ENCODE measurements at regions not wholly inside any gene's neighbourhood (a gene's known extent, or its start where the extent isn't known, plus 50 kb on each side); places are given as distances from the start of the nearest gene placed in this dataset.
"Not testable (repeated sequence)": the region's sequence is repeated elsewhere in the genome, so short reads cannot be mapped to it uniquely, and the experiment has no call there.

DNA sequence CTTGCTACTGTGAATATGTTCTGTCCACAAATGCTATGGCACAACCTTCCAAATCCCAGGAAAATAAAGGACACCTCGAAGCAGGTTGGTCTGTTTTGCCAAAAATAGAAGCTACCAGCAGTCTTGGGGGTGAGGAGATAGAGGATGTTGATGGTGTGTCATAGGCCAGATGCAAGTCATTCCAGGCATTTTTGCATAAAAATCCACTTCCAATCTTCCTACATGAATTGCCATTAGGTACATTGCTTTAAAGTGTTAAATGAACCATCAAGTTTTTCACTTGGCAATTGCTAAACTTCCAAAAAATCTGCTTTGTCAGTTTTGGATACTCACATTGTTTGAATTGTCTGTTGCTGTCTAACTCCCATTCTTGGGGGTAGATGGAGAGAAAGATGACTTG, 295.4 kb downstream of the MYCN start:
- no peaks in the 10 kb centered on the region for H3K27me3 ChIP-seq (ENCODE audit: insufficient read depth, low read length)
- no peak overlapping the region for H3K23ac ChIP-seq (ENCODE audit: insufficient read length, low read depth, low read length)
- H2BK15ac ChIP-seq (ENCODE audit: low read depth, low read length): no peak overlapping the region
- H3K14ac ChIP-seq (ENCODE audit: insufficient read depth, low read length): no peak overlapping the region
- H3K56ac ChIP-seq (ENCODE audit: insufficient read length, low read depth, low read length): no peak overlapping the region
- H2BK120ac ChIP-seq (ENCODE audit: low read depth, low read length, poor library complexity, severe bottlenecking): no peak overlapping the region
- no peaks in the 10 kb centered on the region for H4K20me1 ChIP-seq (ENCODE audit: control insufficient read depth, insufficient read depth, insufficient read length)
- no peak overlapping the region for H2AK5ac ChIP-seq (ENCODE audit: insufficient read length, low read length)
- no peak overlapping the region for H3K9ac ChIP-seq (ENCODE audit: extremely low read depth, insufficient read length, low read length)
- H3K9me3 ChIP-seq (ENCODE audit: control insufficient read depth, low read depth, low read length): no peaks in the 10 kb centered on the region
- Mint-ChIP-seq H3K9me3 (peaks cover 0 to 2% of the 10 kb centered on the region in 2 experiments; a peak in 2 of 5 replicates), H3K4me1 (peaks cover 22 to 30% of the 10 kb centered on the region in 2 experiments), H3K27me3 (ENCODE audit: low read depth) (0 out of 2 replicates have a peak, but pooled peaks cover 1% of the 10 kb centered on the region), H3K4me3 (peak overlapping the region; percentile 66 to 80; a peak in 4 of 5 replicates), H3K27ac (peak overlapping the region in 1 of 3 experiments; percentile 97; a peak in 3 of 7 replicates), H3K36me3 (ENCODE audit: insufficient read depth in 1 of 3, low read depth in 3 of 3) (no peaks in the 10 kb centered on the region)
- no peak overlapping the region for H3K4ac ChIP-seq (ENCODE audit: low read depth, low read length)
- no peak overlapping the region for H4K5ac ChIP-seq (ENCODE audit: insufficient read length, low read depth, low read length)
- DNase-seq: no peak
- H2AFZ ChIP-seq (ENCODE audit: low read length): no peak overlapping the region
- H2BK20ac ChIP-seq (ENCODE audit: low read depth, low read length, poor library complexity, severe bottlenecking): no peak overlapping the region
- H3K18ac ChIP-seq (ENCODE audit: insufficient read length, low read depth, low read length): no peak overlapping the region
- WGBS (ENCODE audit: extremely low coverage, insufficient read length, low lambda C conversion rate): no CpG with 5 or more reads among the region's 1 CpG
- H4K91ac ChIP-seq (ENCODE audit: insufficient read length, low read depth, low read length): no peak overlapping the region
- no peak overlapping the region for H3K4me2 ChIP-seq (ENCODE audit: insufficient read depth, insufficient read length, low read length)
- H2BK5ac ChIP-seq (ENCODE audit: insufficient read length, low read length): no peak overlapping the region
- no peaks in the 10 kb centered on the region for H3K23me2 ChIP-seq (ENCODE audit: insufficient read length, low read depth, low read length, poor library complexity, severe bottlenecking)
- TF ChIP-seq, protein P1, sequence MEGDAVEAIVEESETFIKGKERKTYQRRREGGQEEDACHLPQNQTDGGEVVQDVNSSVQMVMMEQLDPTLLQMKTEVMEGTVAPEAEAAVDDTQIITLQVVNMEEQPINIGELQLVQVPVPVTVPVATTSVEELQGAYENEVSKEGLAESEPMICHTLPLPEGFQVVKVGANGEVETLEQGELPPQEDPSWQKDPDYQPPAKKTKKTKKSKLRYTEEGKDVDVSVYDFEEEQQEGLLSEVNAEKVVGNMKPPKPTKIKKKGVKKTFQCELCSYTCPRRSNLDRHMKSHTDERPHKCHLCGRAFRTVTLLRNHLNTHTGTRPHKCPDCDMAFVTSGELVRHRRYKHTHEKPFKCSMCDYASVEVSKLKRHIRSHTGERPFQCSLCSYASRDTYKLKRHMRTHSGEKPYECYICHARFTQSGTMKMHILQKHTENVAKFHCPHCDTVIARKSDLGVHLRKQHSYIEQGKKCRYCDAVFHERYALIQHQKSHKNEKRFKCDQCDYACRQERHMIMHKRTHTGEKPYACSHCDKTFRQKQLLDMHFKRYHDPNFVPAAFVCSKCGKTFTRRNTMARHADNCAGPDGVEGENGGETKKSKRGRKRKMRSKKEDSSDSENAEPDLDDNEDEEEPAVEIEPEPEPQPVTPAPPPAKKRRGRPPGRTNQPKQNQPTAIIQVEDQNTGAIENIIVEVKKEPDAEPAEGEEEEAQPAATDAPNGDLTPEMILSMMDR (conservative IDR thresholded peaks at IDR 0.05): no peak
- H3T11ph ChIP-seq (ENCODE audit: low read length): no peak overlapping the region
- no peaks in the 10 kb centered on the region for H3K79me2 ChIP-seq (ENCODE audit: insufficient read depth, low read length)
- H3K4me1 ChIP-seq (ENCODE audit: insufficient read depth, low read length): peaks cover 7% of the 10 kb centered on the region; the same call in 1 of the 2 replicates
- H4K8ac ChIP-seq (replicated peaks; ENCODE audit: insufficient read length, low read depth, low read length): no peak overlapping the region
- H2BK12ac ChIP-seq (ENCODE audit: insufficient read length, low read depth, low read length): no peak overlapping the region
- H3K27ac ChIP-seq (ENCODE audit: insufficient read length, low read depth, low read length): no peak overlapping the region
- no peaks in the 10 kb centered on the region for H3K79me1 ChIP-seq (ENCODE audit: insufficient read depth, low read depth, low read length, poor library complexity, severe bottlenecking)

GRCh38 chr2:16235291-16235690, 294.9 kb downstream of the MYCN start:
- H3K4me2 ChIP-seq (ENCODE audit: insufficient read depth, insufficient read length, low read length): not testable (repeated sequence)
- H3K4me3 Mint-ChIP-seq: peak overlapping the region; percentile 66 to 80

More at GRCh38 chr2:16235291-16235690, 294.9 kb downstream of the MYCN start:
- H3K18ac ChIP-seq (ENCODE audit: insufficient read length, low read depth, low read length); H2BK15ac ChIP-seq (ENCODE audit: low read depth, low read length); H2BK12ac ChIP-seq (ENCODE audit: insufficient read length, low read depth, low read length); H3K23ac ChIP-seq (ENCODE audit: insufficient read length, low read depth, low read length); H3K56ac ChIP-seq (ENCODE audit: insufficient read length, low read depth, low read length); H2AK5ac ChIP-seq (ENCODE audit: insufficient read length, low read length); DNase-seq; H4K5ac ChIP-seq (ENCODE audit: insufficient read length, low read depth, low read length); H3K4me1 ChIP-seq (ENCODE audit: insufficient read depth, low read length); H2BK5ac ChIP-seq (ENCODE audit: insufficient read length, low read length); H4K91ac ChIP-seq (ENCODE audit: insufficient read length, low read depth, low read length); H3K9ac ChIP-seq (ENCODE audit: extremely low read depth, insufficient read length, low read length); H3K36me3 Mint-ChIP-seq (ENCODE audit: insufficient read depth in 1 of 3, low read depth in 3 of 3); H3K79me2 ChIP-seq (ENCODE audit: insufficient read depth, low read length); H3K9me3 Mint-ChIP-seq; H3K23me2 ChIP-seq (ENCODE audit: insufficient read length, low read depth, low read length, poor library complexity, severe bottlenecking); H3K27me3 Mint-ChIP-seq (ENCODE audit: low read depth); H2BK20ac ChIP-seq (ENCODE audit: low read depth, low read length, poor library complexity, severe bottlenecking); H3K14ac ChIP-seq (ENCODE audit: insufficient read depth, low read length); H2AFZ ChIP-seq (ENCODE audit: low read length); H3K27ac ChIP-seq (ENCODE audit: insufficient read length, low read depth, low read length); H3K4ac ChIP-seq (ENCODE audit: low read depth, low read length); H3K27me3 ChIP-seq (ENCODE audit: insufficient read depth, low read length); H2BK120ac ChIP-seq (ENCODE audit: low read depth, low read length, poor library complexity, severe bottlenecking); H3K79me1 ChIP-seq (ENCODE audit: insufficient read depth, low read depth, low read length, poor library complexity, severe bottlenecking); H3K9me3 ChIP-seq (ENCODE audit: control insufficient read depth, low read depth, low read length); H3T11ph ChIP-seq (ENCODE audit: low read length); H4K20me1 ChIP-seq (ENCODE audit: control insufficient read depth, insufficient read depth, insufficient read length); H4K8ac ChIP-seq (replicated peaks; ENCODE audit: insufficient read length, low read depth, low read length): not testable (repeated sequence)
- Mint-ChIP-seq H3K27ac (peak overlapping the region; percentile 53 to 97 (median 97); a peak in 5 of 7 replicates), H3K4me1 (peaks cover 22 to 30% of the 10 kb centered on the region in 2 experiments)
- WGBS (ENCODE audit: extremely low coverage, insufficient read length, low lambda C conversion rate): no CpG with 5 or more reads among the region's 20 CpGs

Measured in H9 (cell line).